ENCODE measurements at regions not wholly inside any gene's neighbourhood (a gene's known extent, or its start where the extent isn't known, plus 50 kb on each side); places are given as distances from the start of the nearest gene placed in this dataset.

DNA sequence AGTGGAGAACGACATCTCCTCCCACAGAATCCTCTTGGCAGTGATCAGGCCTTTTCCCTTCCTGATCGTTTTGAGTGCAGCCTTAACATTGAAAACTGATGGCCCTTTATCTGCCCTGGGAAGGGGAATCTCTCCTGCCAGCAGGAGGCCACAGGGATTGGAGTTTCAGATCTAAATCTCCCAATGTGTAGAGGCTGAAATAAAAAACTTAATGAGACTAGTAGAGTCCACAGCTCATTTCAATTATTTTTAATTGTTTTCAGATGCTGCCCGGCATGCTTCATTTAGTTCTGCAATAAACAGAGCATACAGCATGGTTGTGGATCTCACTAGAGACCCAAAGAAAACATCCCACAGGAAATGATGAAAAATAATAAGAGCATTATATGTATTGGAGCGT, 662.2 kb upstream of the HS3ST5 start:
- Histone ChIP-seq H4K20me1 (ENCODE audit: control insufficient read depth, insufficient read depth, low read depth, low read length) (no peaks in the 10 kb centered on the region), H3K27me3 (ENCODE audit: control insufficient read depth, low read length) (no peaks in the 10 kb centered on the region), H3K79me2 (ENCODE audit: control insufficient read depth, low read length) (no peaks in the 10 kb centered on the region), H3K27ac (ENCODE audit: low read depth, low read length) (no peak overlapping the region), H3K36me3 (ENCODE audit: control insufficient read depth, low read length) (no peaks in the 10 kb centered on the region), H3K4me1 (ENCODE audit: control insufficient read depth, low read length) (no peaks in the 10 kb centered on the region), H3F3A (ENCODE audit: control insufficient read depth, insufficient read depth) (no peaks in the 10 kb centered on the region), H3K9me2 (replicated peaks; ENCODE audit: control insufficient read depth, low read length) (no peaks in the 10 kb centered on the region), H3K9me3 (ENCODE audit: control insufficient read depth, insufficient read depth, low read length) (no peaks in the 10 kb centered on the region), H3K4me2 (ENCODE audit: low read length) (no peak overlapping the region), H3K4me3 (ENCODE audit: low read length) (no peak overlapping the region)
- TF ChIP-seq EZH2phosphoT487 (IDR thresholded peaks at IDR 0.05; ENCODE audit: borderline replicate concordance, low read length), result no peak
- TF ChIP-seq, protein P1, sequence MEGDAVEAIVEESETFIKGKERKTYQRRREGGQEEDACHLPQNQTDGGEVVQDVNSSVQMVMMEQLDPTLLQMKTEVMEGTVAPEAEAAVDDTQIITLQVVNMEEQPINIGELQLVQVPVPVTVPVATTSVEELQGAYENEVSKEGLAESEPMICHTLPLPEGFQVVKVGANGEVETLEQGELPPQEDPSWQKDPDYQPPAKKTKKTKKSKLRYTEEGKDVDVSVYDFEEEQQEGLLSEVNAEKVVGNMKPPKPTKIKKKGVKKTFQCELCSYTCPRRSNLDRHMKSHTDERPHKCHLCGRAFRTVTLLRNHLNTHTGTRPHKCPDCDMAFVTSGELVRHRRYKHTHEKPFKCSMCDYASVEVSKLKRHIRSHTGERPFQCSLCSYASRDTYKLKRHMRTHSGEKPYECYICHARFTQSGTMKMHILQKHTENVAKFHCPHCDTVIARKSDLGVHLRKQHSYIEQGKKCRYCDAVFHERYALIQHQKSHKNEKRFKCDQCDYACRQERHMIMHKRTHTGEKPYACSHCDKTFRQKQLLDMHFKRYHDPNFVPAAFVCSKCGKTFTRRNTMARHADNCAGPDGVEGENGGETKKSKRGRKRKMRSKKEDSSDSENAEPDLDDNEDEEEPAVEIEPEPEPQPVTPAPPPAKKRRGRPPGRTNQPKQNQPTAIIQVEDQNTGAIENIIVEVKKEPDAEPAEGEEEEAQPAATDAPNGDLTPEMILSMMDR (IDR thresholded peaks at IDR 0.05; ENCODE audit: low read depth, low read length, poor library complexity, severe bottlenecking), result no peak

DNA sequence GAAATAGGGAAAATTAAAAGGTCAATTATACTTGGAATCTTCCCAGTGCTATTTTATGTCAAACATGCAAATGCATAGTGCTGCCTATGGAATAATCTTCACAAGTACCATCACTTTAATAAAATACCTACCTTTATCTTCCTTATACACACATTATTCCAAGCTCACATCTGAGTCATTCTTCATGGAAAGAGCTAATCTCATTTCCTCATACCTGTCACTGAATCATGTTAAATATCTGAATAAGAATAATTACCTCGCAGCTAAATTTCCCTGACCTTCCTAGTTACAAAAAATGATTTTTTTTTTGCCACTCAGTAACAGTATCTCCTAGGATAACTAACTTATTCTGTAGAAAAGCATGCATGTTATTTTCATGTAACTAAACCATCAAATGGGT, 661.4 kb upstream of the HS3ST5 start:
- H4K20me1 ChIP-seq (ENCODE audit: control insufficient read depth, insufficient read depth, low read depth, low read length), result no peaks in the 10 kb centered on the region
- H3K79me2 ChIP-seq (ENCODE audit: control insufficient read depth, low read length), result no peaks in the 10 kb centered on the region
- H3K4me3 ChIP-seq (ENCODE audit: low read length), result no peak overlapping the region
- H3F3A ChIP-seq (ENCODE audit: control insufficient read depth, insufficient read depth), result no peaks in the 10 kb centered on the region
- no peaks in the 10 kb centered on the region for H3K27me3 ChIP-seq (ENCODE audit: control insufficient read depth, low read length)
- no peaks in the 10 kb centered on the region for H3K9me3 ChIP-seq (ENCODE audit: control insufficient read depth, insufficient read depth, low read length)
- H3K27ac ChIP-seq (ENCODE audit: low read depth, low read length), result no peak overlapping the region
- H3K4me1 ChIP-seq (ENCODE audit: control insufficient read depth, low read length), result no peaks in the 10 kb centered on the region
- TF ChIP-seq EZH2phosphoT487 (IDR thresholded peaks at IDR 0.05; ENCODE audit: borderline replicate concordance, low read length), result no peak
- TF ChIP-seq, protein P1 (IDR thresholded peaks at IDR 0.05; ENCODE audit: low read depth, low read length, poor library complexity, severe bottlenecking), result no peak
- no peaks in the 10 kb centered on the region for H3K36me3 ChIP-seq (ENCODE audit: control insufficient read depth, low read length)
- no peak overlapping the region for H3K4me2 ChIP-seq (ENCODE audit: low read length)
- H3K9me2 ChIP-seq (replicated peaks; ENCODE audit: control insufficient read depth, low read length), result no peaks in the 10 kb centered on the region

DNA sequence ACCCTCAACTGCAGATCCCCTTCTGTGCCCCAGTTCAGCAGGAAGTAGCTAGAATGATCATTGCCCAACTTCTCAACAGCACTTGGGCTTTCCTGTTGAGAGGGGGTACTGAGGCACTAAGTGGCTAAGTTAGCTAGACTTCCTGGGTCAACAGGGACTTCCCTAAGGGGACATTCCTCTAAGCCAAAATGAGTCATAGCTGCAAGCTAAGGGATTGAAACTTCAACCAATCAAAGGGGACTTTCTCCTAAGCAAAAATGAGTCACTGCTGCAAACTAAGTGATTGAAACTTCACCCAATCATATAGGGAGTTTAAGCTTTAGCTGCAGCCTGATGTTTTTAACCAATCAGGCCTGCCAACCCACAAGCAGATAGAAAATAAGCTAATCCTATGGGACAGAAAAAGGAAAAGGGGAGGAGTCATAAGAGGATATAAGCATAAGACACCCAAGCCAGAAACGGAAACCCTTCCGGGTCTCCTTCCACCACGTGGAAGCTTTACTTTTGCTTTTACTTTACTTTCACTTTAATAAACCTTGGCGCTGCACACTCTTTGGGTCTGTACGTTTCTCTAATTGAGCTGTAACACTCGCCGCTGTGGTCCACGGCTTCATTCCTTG, 659.0 kb upstream of the HS3ST5 start:
- Histone ChIP-seq H3F3A (ENCODE audit: control insufficient read depth, insufficient read depth) (no peaks in the 10 kb centered on the region), H3K36me3 (ENCODE audit: control insufficient read depth, low read length) (no peaks in the 10 kb centered on the region), H3K4me1 (ENCODE audit: control insufficient read depth, low read length) (no peaks in the 10 kb centered on the region), H3K27ac (ENCODE audit: low read depth, low read length) (no peak overlapping the region), H3K4me2 (ENCODE audit: low read length) (no peak overlapping the region), H4K20me1 (ENCODE audit: control insufficient read depth, insufficient read depth, low read depth, low read length) (no peaks in the 10 kb centered on the region), H3K9me2 (replicated peaks; ENCODE audit: control insufficient read depth, low read length) (no peaks in the 10 kb centered on the region), H3K27me3 (ENCODE audit: control insufficient read depth, low read length) (no peaks in the 10 kb centered on the region), H3K79me2 (ENCODE audit: control insufficient read depth, low read length) (no peaks in the 10 kb centered on the region), H3K4me3 (ENCODE audit: low read length) (no peak overlapping the region), H3K9me3 (ENCODE audit: control insufficient read depth, insufficient read depth, low read length) (no peaks in the 10 kb centered on the region; the same call in 1 of the 2 replicates)
- TF ChIP-seq EZH2phosphoT487 (IDR thresholded peaks at IDR 0.05; ENCODE audit: borderline replicate concordance, low read length), result no peak
- TF ChIP-seq, protein P1 (IDR thresholded peaks at IDR 0.05; ENCODE audit: low read depth, low read length, poor library complexity, severe bottlenecking), result no peak
